Sigmoid colon (tissue), 6 donors: ENCODE measurements at regions not wholly inside any gene's neighbourhood (a gene's known extent, or its start where the extent isn't known, plus 50 kb on each side); places are given as distances from the start of the nearest gene placed in this dataset.

Experiments
- DNase-seq: peaks from one replicate; pipeline ENCODE4 v3.0.0-alpha.2; 2019
- H3K27ac ChIP-seq, 4 donors: fragments of 200-600 bp; sonication (generic); one replicate each; pipeline ENCODE4 v1.5.1; 2016 to 2019; ENCODE audit warnings: mild to moderate bottlenecking in 1 of 4
- H3K27me3 ChIP-seq, 3 donors: fragments of 200-600 bp; sonication (generic); one replicate each; pipeline ENCODE4 v1.5.1; 2019; ENCODE audit warnings: mild to moderate bottlenecking in 1 of 3
- H3K36me3 ChIP-seq, 4 donors: fragments of 200-600 bp; sonication (generic); one replicate each; pipeline ENCODE4 v1.5.1; 2016 to 2019
- H3K4me1 ChIP-seq, 4 donors: fragments of 200-600 bp; sonication (generic); one replicate each; pipeline ENCODE4 v1.5.1; 2017 to 2019
- H3K4me3 ChIP-seq, 4 donors: fragments of 200-600 bp; sonication (generic); one replicate each; pipeline ENCODE4 v1.5.1; 2017 to 2019; ENCODE audit warnings: mild to moderate bottlenecking in 2 of 4, moderate library complexity in 1 of 4
- H3K9me3 ChIP-seq, 4 donors: fragments of 200-600 bp in 3 of 4; sonication (generic) in 3 of 4; one replicate each; pipeline versions ENCODE4 v1.5.1 to v1.6.1; 2013 to 2019
- EP300 ChIP-seq, 4 donors: sonication (generic); formaldehyde crosslinking; IDR thresholded peaks; one replicate each; pipeline ENCODE4 v1.6.1; 2017; ENCODE audit warnings: antibody characterized with exemption in 4 of 4
- POLR2A ChIP-seq, 2 donors: fragments of 450-650 bp; IDR thresholded peaks; one replicate each; pipeline ENCODE4 v1.6.1; 2016; ENCODE audit warnings: antibody characterized with exemption in 2 of 2, mild to moderate bottlenecking in 2 of 2, moderate library complexity in 2 of 2
- POLR2AphosphoS5 ChIP-seq, 4 donors: sonication (generic); formaldehyde crosslinking; IDR thresholded peaks; one replicate each; pipeline ENCODE4 v1.6.1; 2017; ENCODE audit warnings: antibody characterized with exemption in 4 of 4
- WGBS, 2 donors: extraction: QIAGEN DNeasy Blood & Tissue Kit; methylation state at CpG; one replicate each; pipeline ENCODE4 v1.1.7; 2013; 5-methylcytosine and 5-hydroxymethylcytosine counted together
- intact Hi-C: fragments of 100-400 bp; cut with DNase I; formaldehyde crosslinking; loops from one replicate; pipeline ENCODE4 v1.15.1; 2023
- TF ChIP-seq, protein P1 (sequence below), 4 experiments: fragments of 450-650 bp in 3 of 4; fragments of 200-600 bp in 1 of 4; IDR thresholded peaks; one replicate each; pipeline ENCODE4 v1.5.1; 2016 to 2019; ENCODE audit warnings: antibody characterized with exemption in 4 of 4, mild to moderate bottlenecking in 3 of 4, moderate library complexity in 2 of 4
- donor health status: healthy with polysubstance abuse.
- donor health status: healthy.

DNA sequence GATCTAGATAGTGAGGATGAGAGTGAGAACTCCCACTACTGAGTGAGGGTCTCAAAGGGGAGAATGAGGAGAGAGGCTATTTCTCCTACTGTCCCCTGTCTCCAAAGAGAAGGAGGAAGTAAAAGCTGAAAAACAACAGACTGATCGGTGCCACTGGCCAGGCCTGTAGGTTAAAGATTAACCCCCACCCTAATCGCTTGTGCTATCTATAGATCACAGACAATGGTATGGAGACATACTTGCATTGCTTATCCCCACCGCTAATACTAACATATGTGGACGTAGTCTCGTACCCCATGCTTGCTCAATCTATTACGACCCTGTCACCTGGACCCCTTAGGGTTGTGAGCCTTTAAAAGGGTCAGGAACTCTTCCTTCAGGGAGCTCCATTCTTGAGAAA is 777.9 kb upstream of the TMEM132C start:
- no peak overlapping the region for H3K27ac ChIP-seq

DNA sequence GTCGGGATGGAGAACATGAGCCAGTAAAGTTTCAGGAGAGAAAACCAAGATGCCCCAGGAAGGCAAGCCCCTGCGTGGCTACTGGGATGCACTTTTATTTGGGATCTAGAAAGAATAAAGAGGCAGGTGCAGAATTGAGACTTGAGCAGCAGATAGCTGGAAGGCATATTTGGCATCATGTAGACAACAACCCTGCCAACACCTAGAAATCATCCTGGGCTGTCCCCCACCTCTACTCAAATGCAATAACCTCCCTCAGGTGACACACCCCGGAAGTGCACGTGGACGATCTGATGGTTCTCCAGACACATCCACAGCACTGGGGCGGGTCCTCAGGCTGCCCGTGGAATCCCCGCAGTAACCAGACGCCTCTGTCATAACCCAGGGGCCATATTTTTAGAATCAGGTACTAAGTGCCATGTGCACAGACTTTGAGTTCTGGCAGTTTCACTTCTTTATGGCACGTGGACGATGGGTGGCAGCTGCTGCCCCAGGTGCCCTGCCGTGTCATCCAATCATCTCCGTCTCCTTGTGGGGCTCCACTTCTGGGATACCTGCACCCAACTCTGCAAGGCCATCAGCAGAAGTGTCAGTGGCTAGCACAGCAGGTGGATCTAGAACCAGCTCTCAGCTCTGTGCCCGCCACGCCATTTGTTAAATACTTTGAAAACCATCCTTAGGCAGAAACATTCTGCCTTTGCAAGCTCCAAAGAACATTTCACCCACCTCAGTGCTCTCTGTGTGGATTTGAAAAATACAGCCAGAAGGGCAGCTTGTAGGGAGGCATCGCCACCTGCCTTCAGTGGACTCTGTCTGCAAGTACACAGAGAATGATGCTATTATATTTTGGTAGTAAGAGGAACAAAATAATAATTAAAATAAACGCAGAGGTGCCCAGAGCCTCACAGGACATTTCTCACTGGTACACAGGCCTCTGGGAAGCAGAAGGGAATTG is 771.7 kb upstream of the TMEM132C start:
- intact Hi-C loops, result no loop called here
- Histone ChIP-seq H3K27me3 (no peaks in the 10 kb centered on the region), H3K9me3 (no peaks in the 10 kb centered on the region), H3K36me3 (no peaks in the 10 kb centered on the region), H3K27ac (no peak overlapping the region), H3K4me1 (no peaks in the 10 kb centered on the region), H3K4me3 (no peak overlapping the region)
- DNase-seq, result no peak
- TF ChIP-seq POLR2A (IDR thresholded peaks at IDR 0.05) (no peak), POLR2AphosphoS5 (IDR thresholded peaks at IDR 0.05) (no peak), EP300 (IDR thresholded peaks at IDR 0.05) (no peak)
- TF ChIP-seq, protein P1, sequence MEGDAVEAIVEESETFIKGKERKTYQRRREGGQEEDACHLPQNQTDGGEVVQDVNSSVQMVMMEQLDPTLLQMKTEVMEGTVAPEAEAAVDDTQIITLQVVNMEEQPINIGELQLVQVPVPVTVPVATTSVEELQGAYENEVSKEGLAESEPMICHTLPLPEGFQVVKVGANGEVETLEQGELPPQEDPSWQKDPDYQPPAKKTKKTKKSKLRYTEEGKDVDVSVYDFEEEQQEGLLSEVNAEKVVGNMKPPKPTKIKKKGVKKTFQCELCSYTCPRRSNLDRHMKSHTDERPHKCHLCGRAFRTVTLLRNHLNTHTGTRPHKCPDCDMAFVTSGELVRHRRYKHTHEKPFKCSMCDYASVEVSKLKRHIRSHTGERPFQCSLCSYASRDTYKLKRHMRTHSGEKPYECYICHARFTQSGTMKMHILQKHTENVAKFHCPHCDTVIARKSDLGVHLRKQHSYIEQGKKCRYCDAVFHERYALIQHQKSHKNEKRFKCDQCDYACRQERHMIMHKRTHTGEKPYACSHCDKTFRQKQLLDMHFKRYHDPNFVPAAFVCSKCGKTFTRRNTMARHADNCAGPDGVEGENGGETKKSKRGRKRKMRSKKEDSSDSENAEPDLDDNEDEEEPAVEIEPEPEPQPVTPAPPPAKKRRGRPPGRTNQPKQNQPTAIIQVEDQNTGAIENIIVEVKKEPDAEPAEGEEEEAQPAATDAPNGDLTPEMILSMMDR (IDR thresholded peaks at IDR 0.05), result no peak
- 49 to 88% methylated on average over 17 of the region's 17 CpGs for WGBS, 2 donors

More for the DNA sequence above, 777.9 kb upstream of the TMEM132C start:
- TF ChIP-seq EP300 (IDR thresholded peaks at IDR 0.05), result no peak
- TF ChIP-seq, protein P1 (IDR thresholded peaks at IDR 0.05), result no peak
- TF ChIP-seq POLR2AphosphoS5 (IDR thresholded peaks at IDR 0.05), result no peak
- TF ChIP-seq POLR2A (IDR thresholded peaks at IDR 0.05), result no peak
- Histone ChIP-seq H3K4me3 (no peak overlapping the region), H3K36me3 (no peaks in the 10 kb centered on the region), H3K4me1 (no peaks in the 10 kb centered on the region), H3K27me3 (no peaks in the 10 kb centered on the region), H3K9me3 (no peaks in the 10 kb centered on the region)
- WGBS, 2 donors, result 14 to 53% methylated on average over 6 of the region's 6 CpGs
- no peak for DNase-seq
- intact Hi-C loops, result no loop called here

DNA sequence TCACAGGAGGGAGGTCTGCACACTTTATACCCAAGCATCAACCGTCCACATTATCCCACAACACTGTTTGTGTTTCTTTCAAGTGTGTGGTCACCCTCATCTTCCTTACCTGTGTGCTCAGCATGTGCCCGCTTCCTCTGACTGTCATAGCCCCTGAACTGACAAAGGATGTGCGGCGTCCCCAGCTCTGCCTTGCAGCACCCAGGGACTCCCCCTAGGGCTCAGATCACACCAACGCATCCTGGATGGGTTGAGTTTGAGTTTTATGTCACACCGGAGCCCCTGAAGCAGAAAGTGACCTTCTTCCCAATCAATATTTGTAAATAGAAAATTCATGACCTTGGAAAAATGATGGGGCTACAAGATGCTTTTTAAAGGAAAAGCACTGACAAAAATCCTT is 770.7 kb upstream of the TMEM132C start:
- intact Hi-C loops, result no loop called here
- 58 to 78% methylated on average over 6 of the region's 6 CpGs for WGBS, 2 donors
- Histone ChIP-seq H3K4me1 (no peaks in the 10 kb centered on the region), H3K27me3 (no peaks in the 10 kb centered on the region), H3K4me3 (no peak overlapping the region), H3K9me3 (no peaks in the 10 kb centered on the region), H3K27ac (no peak overlapping the region), H3K36me3 (no peaks in the 10 kb centered on the region)
- TF ChIP-seq POLR2AphosphoS5 (IDR thresholded peaks at IDR 0.05) (no peak), POLR2A (IDR thresholded peaks at IDR 0.05) (no peak), EP300 (IDR thresholded peaks at IDR 0.05) (no peak)
- TF ChIP-seq, protein P1 (IDR thresholded peaks at IDR 0.05), result no peak
- DNase-seq, result no peak

DNA sequence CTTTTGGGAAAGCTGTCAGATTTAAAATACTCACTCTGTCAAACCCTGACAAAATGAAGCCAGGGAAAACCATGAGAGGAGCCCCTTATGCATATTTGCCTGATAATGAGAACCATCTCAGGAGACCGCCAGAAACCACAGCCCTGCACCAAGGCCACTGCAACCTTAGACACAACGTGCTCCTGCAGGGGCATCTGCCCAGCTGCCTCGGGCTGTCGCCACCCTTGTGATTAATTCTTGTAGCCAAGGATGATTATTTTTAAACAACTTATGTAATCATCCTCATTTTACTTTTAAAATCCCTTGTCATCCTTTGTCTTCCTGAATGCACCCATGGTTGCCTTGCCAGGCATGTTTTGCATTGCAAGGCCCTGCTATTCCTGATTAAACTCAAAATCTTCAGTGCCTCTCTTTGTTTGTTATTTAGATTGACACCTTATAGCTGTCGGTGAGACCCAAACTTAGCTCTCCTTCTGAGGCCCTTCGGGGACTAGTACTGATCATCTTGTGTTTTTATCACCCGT is 766.4 kb upstream of the TMEM132C start:
- TF ChIP-seq POLR2A (IDR thresholded peaks at IDR 0.05), result no peak
- TF ChIP-seq, protein P1 (IDR thresholded peaks at IDR 0.05), result no peak
- TF ChIP-seq POLR2AphosphoS5 (IDR thresholded peaks at IDR 0.05), result no peak
- TF ChIP-seq EP300 (IDR thresholded peaks at IDR 0.05), result no peak
- Histone ChIP-seq H3K4me3 (no peak overlapping the region), H3K27me3 (no peaks in the 10 kb centered on the region), H3K4me1 (no peaks in the 10 kb centered on the region), H3K27ac (no peak overlapping the region), H3K36me3 (no peaks in the 10 kb centered on the region), H3K9me3 (no peaks in the 10 kb centered on the region)
- intact Hi-C loops, result no loop called here
- no peak for DNase-seq
- WGBS, 2 donors, result 84 to 87% methylated on average over 7 of the region's 7 CpGs
